Epidermal melanocyte (primary cell): ENCODE measurements at regions not wholly inside any gene's neighbourhood (a gene's known extent, or its start where the extent isn't known, plus 50 kb on each side); places are given as distances from the start of the nearest gene placed in this dataset.

Experiments
- DNase-seq: peaks from one replicate; pipeline ENCODE4 v3.0.0; 2011; ENCODE audit warnings: low spot score; ENCODE audit not compliant: insufficient read length

DNA sequence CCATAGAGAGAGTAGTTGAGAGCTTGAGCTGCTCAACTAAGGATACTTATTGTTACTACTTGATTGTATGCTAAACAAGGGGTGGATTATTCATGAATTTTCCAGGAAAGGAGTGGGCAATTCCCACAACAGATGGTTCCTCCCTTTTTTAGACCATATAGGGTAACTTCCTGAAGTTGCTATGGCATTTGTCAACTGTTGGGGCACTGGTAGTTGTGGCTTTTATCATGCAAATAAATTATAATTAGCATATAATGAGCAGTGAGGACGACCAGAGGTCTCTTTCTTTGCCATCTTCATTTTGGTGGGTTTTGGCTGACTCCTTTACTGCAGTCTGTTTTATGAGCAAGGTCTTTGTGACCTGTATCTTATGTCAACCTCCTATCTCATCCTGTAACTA lies 1403.5 kb upstream of the PABPC4L start:
- no peak for DNase-seq

DNA sequence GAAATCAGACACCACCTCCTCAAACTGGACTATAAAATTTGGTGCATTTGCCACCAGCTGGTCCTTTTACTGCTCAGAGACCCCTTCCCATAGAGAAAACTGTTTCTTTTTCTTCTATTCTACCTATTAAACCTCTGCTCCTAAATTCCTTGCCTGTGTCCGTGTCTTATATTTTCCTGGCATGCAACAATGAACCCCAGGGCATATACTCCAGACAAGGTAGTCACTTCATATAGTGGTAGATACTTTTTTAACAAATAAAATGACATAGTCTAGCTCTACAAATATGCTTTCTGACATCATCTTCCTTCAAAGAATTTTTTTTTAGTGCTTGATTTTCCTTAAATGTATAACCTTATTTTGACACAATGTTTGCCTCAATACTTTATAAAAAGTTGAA lies 1402.9 kb upstream of the PABPC4L start:
- DNase-seq = no peak

DNA sequence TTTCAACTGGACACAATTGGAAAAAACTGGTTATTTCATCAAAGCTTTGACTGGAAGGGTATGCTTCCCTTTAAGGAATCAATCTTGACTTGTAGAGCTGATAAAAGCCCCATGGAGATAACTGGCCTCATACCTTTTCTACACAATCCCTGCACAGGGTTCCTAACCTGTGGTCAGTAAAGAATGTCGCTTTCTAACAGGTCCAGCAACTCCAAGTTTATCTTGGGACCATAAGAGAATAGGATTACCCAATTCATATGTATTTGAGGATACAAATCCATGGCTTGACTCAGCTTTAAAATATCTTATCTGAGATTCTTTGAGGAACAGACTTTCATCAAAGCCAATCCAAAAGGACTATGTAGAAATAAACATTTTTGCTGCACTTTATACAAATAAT lies 1399.8 kb upstream of the PABPC4L start:
- DNase-seq = no peak

DNA sequence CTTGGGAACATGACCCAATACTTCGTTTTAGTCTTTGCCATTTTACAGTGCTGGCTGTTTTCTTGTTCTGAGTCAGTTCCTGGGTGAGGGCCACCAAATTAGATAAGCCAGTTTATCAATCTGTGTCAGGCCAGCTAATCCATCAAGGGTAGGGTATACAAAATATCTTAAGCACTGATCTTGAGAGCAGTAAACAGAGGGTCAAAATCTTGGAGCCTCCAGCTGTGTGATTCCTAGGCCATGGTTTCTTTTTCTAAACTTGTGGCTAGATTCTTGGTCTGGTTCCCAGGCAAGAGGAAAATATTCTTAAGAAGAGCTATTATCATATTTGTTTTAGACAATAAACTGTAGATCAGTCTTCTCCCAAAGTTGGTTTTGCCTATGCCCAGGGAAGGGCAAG lies 1396.6 kb upstream of the PABPC4L start:
- no peak for DNase-seq

DNA sequence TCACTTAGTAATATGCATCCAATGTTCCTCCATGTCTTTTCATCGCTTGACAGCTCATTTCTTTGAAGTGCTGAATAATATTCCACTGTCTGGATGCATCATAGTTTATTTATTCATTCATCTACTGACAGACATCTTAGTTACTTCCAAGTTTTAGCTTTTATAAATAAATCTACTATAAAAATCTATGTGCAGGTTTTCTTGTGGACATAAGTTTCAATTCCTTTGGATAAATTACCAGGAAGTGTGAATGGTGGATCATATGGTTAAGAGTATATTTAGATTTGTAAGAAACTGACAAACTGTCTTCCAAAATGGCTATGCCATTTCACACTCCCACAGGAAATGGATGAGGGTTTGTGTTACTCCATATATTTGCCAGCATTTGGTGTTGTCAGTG lies 1392.9 kb upstream of the PABPC4L start:
- DNase-seq = no peak

DNA sequence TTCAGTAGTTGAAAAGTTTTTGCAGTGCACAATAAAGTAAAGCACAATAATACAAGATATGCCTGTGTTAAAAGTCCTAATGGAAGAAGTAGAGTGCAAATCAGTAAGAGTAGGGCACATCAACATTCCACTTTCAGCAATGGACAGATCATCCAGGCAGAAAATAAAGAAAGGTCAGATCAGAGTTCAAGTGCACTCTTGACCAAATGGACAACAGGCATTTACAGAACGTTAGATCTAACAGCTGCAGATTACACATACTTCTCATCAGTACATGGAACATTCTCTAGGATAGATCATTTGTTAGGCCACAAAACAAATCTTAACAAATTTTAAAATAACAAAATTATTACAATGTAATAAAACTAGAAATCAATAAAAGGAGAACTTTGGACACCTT lies 1373.5 kb upstream of the PABPC4L start:
- DNase-seq = no peak

DNA sequence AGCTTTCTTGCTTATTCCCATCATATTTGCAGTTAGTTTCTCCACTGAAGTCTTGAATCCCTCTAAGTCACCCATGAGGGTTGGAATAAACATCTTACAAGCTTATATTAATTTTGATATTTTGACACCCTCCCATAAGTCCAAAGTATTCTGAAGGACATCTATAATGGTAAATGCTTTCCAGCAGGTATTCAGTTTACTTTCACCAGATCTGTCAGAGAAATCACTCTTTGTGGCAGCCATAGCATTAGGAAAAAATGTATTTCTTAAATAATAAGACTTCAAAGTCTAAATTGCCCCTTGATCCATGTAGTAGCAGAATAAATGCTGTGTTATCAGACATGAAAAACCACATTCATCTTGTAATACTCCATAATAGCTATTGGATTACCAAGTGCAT lies 1371.7 kb upstream of the PABPC4L start:
- DNase-seq = no peak

DNA sequence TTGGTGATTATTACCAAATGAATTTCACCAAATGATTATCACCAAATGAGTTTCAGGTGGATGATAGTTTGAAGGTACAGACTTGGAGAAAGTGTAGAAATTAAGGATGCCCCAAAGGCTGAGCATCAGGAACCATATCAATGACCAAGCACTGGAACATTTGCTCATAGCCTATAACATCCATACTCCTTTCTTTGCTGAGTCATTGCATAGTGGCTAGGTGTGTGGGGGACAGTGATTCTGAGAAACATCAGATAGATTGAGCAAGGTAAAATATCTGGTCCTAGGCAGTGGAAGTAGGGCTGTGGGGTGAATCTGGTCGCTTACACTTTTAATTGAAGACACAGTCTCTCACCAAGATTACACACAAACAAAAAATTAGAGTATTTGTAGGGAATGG lies 1362.5 kb upstream of the PABPC4L start:
- no peak for DNase-seq

DNA sequence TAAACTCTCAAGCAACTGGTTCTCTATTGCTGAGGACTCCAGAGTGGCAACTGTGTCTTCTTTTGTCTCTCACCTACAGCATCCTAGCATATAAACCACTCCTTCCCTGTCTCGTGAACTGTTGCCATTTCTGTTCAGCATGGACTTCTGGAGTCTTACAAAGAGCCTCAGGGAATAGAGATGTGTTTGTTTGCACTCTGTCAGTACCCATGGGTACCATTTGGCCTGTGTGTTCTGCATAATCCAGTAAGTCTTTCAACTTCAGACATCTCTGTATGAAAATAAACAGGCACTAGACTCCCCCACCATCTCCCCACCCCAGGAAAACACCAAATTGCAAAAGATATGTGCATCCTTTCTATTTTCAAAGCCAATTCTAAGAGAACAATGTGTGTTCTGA lies 1351.6 kb upstream of the PABPC4L start:
- DNase-seq = no peak

DNA sequence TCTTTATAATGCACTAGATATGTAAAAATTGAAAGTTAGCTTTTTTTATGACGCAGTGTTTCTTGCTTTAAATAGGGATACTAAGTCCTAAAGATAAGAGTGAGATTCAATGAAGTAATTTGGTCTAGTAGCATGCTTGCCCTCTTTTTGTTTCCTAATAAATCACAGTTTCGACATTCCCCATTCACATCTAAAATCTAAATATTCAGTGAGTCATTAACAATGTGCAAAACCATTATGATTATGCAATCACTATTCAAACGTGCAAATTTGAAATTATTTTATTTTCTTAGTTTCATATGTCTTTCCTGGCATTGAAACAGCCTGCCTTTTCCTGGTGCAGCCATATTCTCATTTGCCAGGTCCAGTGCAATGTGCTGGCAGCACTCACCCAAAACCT lies 1350.5 kb upstream of the PABPC4L start:
- no peak for DNase-seq

DNA sequence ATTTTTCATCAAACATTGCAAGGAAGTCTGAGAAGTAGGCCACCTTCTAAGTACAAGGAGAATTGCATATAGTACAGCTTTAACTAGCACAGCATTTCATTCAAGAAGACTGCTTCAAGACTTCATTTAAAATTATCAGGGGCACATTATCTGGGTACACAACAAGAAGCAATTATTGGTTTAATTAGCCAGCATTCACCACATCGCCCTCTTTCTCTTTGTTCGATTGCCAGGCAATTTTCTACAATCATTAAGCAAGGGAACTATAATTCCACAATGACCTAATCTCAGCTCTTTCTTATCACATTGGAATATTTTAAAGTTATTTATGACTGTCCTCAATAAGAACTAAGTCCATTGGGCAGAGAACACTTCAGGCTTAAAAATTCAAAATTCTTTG lies 1347.1 kb upstream of the PABPC4L start:
- DNase-seq = no peak

DNA sequence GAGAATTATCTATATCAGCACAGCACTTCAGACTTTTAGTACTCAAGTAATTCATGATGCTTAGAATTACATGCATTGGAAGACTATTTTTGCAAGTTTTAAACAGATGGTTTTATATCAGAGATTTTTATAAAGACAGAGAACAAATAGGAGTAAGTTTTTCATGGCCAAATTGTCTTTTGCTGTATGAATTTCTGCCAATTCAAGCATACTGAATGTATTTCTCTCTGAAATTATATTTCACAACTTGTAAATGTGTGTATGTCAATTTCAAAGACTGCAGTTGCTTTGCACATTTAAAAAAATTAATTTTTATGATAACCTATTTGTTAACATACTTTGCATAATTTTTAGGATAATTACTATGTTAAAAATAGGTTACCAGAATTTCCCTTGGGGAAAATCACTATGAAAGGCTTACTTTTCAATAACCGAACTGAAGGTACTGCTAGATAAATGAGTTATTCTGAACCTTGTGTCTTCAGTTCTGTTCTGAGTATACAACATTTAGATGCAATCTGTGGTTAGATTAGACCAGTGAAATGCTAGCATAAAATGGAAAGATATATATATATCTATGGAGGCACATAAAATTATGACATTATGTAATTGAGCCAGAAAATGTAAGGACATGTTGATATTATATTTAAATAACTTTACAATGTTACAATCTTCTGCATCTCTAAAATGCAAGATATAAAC lies 1344.2 kb upstream of the PABPC4L start:
- no peak for DNase-seq

DNA sequence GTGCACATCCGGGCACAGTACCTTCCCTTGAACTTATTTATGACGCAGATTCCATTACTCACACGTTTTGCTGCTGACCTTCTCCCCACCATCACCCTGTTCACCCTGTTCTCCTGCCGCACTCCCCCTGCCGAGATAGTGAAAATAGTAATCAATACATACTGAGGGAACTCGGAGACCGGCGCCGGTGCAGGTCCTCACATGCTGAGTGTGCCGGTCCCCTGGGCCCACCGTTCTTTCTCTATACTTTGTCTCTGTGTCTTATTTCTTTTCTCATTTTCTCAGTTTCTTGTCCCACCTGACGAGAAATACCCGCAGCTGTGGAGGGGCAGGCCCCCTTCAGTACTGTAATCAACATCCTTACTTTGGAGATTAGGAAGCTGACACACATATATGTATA lies 1337.1 kb upstream of the PABPC4L start:
- DNase-seq = no peak

DNA sequence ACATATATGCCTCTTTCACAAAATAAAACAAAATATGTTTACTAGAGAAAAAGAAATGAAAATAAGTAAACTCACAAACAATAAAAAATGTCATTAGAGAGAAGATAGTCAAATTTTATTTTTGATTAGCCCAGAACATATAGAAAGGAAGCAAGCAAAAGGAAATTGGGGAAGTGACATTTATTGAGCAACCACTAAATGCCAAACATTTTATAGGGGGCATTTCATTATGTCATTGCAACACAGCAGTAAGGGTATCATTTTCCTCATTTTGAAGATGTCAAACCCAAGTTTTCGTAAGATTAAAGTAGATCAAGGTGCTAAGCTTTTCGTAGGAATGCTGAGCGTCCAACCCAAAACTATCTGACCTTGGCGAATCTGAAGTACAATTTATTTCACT lies 1331.5 kb upstream of the PABPC4L start:
- DNase-seq = no peak

DNA sequence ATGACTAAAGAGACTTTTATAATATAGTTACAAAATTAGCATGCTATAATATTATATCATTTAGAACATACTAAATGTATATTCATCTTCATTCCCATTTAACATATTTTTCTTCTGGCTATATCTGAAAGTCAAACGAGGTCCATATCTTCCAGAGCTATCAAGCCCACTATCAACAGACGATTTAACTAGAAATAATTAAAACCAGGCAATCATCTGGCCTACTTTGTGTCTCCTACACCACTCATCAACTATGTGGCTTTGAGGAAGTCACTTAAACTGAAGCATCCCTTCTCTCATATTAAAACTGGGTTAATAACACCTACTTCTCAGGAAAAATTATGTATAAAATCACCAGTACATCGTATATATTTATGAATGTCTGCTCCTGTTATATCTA lies 1330.5 kb upstream of the PABPC4L start:
- DNase-seq = no peak

DNA sequence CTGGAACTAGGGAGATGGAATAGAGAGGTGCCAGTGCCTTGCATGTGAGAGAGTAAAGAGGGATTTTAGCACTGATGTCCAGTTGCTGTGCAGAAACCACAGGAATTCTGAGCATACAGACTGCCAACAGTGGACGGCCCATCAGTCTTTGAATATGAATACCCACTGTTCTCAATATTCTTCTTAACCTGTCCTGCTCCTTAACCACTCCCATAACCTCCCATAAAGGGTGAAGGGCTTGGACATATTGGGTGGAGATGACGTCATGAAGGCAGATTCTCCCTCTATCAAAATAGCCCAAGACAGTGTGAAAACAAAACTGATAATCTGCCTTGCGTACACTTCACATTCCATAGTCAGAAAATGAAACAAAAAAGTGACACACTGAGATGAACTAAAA lies 1313.7 kb upstream of the PABPC4L start:
- no peak for DNase-seq

DNA sequence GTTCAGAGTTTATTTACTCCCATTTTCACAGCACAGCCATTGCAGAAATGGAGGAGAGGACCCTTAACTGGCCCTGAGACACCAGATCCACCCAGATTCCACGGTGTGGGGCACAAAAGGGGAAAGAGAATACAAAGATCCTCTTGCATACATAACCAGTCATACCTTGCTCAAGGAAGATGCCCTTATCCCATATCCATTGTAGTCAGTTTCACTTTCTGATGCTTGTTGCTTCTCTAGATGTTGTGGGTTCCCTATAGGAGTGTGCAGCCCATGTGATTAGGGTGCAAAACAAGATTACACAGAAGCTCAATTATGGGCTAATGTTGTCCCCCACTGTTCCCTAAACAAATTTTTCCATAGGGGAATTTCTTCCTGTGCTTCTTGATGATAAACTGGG lies 1309.0 kb upstream of the PABPC4L start:
- no peak for DNase-seq

DNA sequence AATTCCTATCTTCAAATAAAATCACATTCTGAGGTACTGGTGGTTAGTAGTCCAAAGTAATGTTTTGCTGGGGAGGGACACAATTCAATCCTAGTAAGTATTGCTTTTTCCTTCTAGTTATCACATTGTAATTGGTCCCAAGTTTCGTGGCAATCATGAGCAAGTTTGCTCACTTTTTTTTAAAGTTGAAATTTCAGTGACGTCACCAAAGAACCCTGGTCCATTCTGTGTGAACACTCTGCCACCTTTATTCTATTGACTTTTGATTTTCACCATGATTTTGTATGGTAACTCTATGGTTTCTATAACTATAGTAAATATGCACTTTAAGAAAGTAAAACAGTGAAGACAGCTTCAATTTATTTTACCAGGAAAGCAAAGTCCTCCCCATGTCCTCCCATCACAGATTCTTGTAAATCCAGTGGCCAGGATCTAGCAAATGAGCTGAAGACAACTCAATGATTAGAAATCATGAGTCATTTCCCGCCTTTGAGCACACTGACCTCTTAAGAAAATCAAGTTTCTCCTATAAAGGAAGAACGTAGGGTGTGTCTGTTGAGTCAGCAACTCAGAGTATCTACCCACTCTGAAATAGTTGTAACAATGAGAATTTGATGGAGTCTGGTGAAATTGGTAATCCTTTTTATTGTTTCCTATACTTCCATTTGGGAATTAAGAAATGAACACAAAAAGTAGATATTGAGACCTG lies 1306.6 kb upstream of the PABPC4L start:
- no peak for DNase-seq

DNA sequence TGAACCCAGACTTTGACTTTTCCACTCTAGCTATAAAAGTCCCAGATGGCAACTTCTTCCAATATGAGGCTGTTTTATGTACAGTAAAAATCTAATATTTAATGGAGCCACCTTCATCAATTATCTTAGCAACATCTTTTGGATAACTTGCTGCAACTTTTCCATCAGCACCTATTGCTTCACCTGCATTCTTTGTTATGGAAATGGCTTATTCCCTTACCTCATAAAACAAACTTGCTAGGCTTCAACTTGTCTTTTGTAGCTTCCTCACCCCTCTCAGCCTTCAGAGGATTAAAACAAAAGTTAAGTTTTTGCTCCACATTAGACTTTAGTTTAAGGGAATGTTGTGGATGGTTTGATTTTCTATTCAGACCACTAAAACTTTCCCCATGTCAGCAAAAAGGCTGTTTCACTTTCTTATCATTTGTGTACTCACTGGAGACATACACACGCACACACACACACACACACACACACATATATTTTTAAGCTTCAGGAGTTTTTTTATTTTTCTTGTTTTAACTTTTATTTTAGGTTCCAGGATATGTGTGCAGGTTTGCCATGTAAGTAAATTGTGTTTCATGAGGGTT lies 1296.1 kb upstream of the PABPC4L start:
- no peak for DNase-seq

DNA sequence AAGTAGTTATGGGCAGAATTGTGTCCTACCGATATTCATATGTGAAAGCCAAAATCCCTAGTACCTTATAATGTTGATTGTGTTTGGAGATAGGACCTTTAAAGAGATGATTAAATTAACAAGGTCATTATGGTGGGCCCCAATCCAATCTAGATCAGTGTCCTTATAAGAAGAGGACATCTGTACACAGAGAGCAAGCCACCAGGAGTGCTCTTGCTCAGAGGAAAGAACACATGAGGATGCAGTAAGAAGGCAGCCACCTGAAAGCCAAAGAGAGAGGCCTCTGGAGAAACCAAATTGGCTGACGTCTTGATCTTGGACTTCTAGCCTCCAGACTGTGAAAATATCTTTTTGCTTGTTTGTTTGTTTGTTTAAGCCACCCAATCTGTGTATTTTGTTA lies 1290.8 kb upstream of the PABPC4L start:
- DNase-seq = no peak

DNA sequence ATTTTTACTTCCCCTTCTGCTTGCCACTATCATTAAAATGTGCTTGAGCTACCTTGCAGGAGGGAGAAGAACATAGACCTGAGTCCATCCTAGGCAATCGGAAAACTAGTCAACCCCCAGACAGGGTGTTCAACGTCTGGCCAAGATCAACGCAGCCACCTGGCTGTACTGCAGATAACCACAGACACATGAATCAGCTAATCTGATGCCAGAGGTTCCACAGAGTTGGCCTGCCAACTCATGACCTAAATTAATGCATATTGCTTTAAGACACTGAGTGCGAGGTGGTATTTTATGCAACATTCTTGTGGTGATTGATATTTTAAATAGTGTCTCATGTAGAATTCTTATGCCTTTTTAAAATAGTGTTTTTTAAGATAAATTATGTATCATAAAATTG lies 1283.8 kb upstream of the PABPC4L start:
- DNase-seq = no peak

DNA sequence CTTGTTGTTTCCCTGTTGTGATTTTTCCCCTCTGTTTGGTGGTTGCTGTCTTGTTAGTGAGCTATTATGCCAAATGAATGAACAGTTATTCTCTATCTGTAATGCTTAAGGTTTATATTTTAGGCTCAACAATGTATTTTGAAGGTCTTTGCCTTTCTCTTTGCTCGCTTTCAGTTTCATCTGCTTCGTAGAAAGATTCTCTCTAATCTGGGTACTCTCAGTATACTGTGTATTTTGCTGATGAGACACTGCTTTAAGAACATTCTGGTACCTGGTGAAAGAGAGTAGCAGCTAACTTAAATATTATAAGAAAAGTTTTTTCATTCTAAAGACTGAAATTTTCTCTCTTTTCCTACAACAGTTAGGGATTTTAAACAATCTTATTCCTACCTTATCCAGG lies 1274.7 kb upstream of the PABPC4L start:
- no peak for DNase-seq

DNA sequence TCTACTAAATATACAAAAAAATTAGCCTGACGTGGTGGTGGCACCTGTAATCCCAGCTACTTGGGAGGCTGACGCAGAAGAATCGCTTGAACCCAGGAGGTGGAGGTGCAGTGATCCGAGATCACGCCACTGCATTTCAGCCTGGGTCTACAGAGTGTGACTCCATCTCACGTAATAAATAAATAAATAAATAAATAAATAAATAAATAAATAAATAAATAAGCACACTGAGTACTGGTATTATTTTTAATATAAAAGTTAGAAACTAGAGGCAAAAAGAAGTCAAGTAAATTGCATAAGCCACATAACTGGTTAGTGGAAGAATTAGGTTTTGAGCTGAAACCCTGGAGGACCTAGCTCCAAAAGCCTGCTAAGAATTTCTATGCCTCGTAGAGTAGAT lies 1262.7 kb upstream of the PABPC4L start:
- DNase-seq = no peak
